Lung (tissue), 11 donors: ENCODE measurements at regions not wholly inside any gene's neighbourhood (a gene's known extent, or its start where the extent isn't known, plus 50 kb on each side); places are given as distances from the start of the nearest gene placed in this dataset.
"Not testable (repeated sequence)": the region's sequence is repeated elsewhere in the genome, so short reads cannot be mapped to it uniquely, and the experiment has no call there.

Source experiments
- ATAC-seq: fragments of 200-7000 bp; cut with Tn5 transposase; one replicate; pipeline ENCODE4 v1.9.1; 2020; ENCODE audit warnings: moderate number of reproducible peaks; ENCODE audit not compliant: insufficient read depth, low FRiP score
- DNase-seq, 3 donors: peaks; one replicate each; pipeline ENCODE4 v3.0.0-alpha.2; 2013 to 2017
- H3K27ac ChIP-seq, 2 donors: one replicate each; pipeline ENCODE4 v1.5.1; 2013; ENCODE audit warnings: mild to moderate bottlenecking in 2 of 2, moderate library complexity in 2 of 2, control low read depth in 1 of 2, inconsistent platforms in 1 of 2, low read depth in 1 of 2, low read length in 1 of 2
- H3K27me3 ChIP-seq, 3 donors: one replicate each; pipeline ENCODE4 v1.5.1; 2013; ENCODE audit warnings: low read length in 2 of 3; ENCODE audit not compliant: control insufficient read depth in 3 of 3, insufficient read depth in 3 of 3
- H3K36me3 ChIP-seq, 4 donors: one replicate each; pipeline ENCODE4 v1.5.1; 2013; ENCODE audit warnings: low read length in 4 of 4, mild to moderate bottlenecking in 1 of 4, moderate library complexity in 1 of 4; ENCODE audit not compliant: control insufficient read depth in 4 of 4, insufficient read depth in 4 of 4
- H3K4me1 ChIP-seq, 5 donors: one replicate each; pipeline ENCODE4 v1.5.1; 2013; ENCODE audit warnings: low read length in 5 of 5, mild to moderate bottlenecking in 2 of 5, moderate library complexity in 1 of 5; ENCODE audit not compliant: control insufficient read depth in 5 of 5, insufficient read depth in 5 of 5
- H3K4me3 ChIP-seq: one replicate; pipeline ENCODE4 v1.5.1; 2013; ENCODE audit warnings: mild to moderate bottlenecking, control low read depth, moderate library complexity
- H3K9ac ChIP-seq, 2 donors: one replicate each; pipeline ENCODE4 v1.5.1; 2013; ENCODE audit warnings: low read length in 2 of 2, control low read depth in 1 of 2; ENCODE audit not compliant: insufficient read depth in 1 of 2
- H3K9me3 ChIP-seq, 4 donors: one replicate each; pipeline ENCODE4 v1.5.1; 2013; ENCODE audit warnings: low read length in 3 of 4, mild to moderate bottlenecking in 1 of 4, moderate library complexity in 1 of 4; ENCODE audit not compliant: control insufficient read depth in 4 of 4, insufficient read depth in 3 of 4
- CTCF ChIP-seq: IDR thresholded peaks from 2 replicates; pipeline ENCODE4 v1.5.1; 2012; ENCODE audit warnings: mild to moderate bottlenecking; ENCODE audit errors: control extremely low read depth, extremely low read depth
- WGBS, 2 donors: extraction: QIAGEN DNeasy Blood & Tissue Kit; methylation state at CpG; one replicate each; pipeline ENCODE4 v1.1.7; 2013; 5-methylcytosine and 5-hydroxymethylcytosine counted together
- donor health status: control.
- donor health status: control.
- donor health status: Bipolar disorder and iron deficiency.
- donor health status: healthy.
- donor health status: DM: yes; HTN: yes; CAD: no.

- peak overlapping the region in 1 of 2 donors; percentile 21 for H3K27ac ChIP-seq
- peak in 2 of 3 donors; percentile 11 to 17 for DNase-seq
- no peak for TF ChIP-seq CTCF
- H3K27me3 ChIP-seq: no peaks in the 10 kb centered on the region
- no peaks in the 10 kb centered on the region for H3K36me3 ChIP-seq
- WGBS, 2 donors: 55 to 63% methylated on average over 7 of the region's 7 CpGs
- H3K4me3 ChIP-seq: no peak overlapping the region
- no peak overlapping the region for H3K9ac ChIP-seq
- peaks cover 0 to 8% (median 0%) of the 10 kb centered on the region in 5 donors for H3K4me1 ChIP-seq
- no peaks in the 10 kb centered on the region for H3K9me3 ChIP-seq
- ATAC-seq: no peak
Measured at GRCh38 chr2:182548031-182548950, 121.5 kb upstream of the PDE1A start.

- 90 to 91% methylated on average over 4 of the region's 4 CpGs for WGBS, 2 donors
- Histone ChIP-seq H3K9me3 (no peaks in the 10 kb centered on the region), H3K27ac (no peak overlapping the region), H3K36me3 (no peaks in the 10 kb centered on the region), H3K27me3 (no peaks in the 10 kb centered on the region), H3K4me3 (no peak overlapping the region), H3K9ac (no peak overlapping the region), H3K4me1 (peaks cover 0 to 8% (median 0%) of the 10 kb centered on the region in 5 donors)
- no peak for ATAC-seq
- no peak for TF ChIP-seq CTCF
- no peak for DNase-seq
Measured at GRCh38 chr2:182550234-182550633, 123.4 kb upstream of the PDE1A start.

- not testable (repeated sequence) for H3K4me3 ChIP-seq, DNase-seq, H3K27ac ChIP-seq, H3K27me3 ChIP-seq, H3K9me3 ChIP-seq, H3K36me3 ChIP-seq, ATAC-seq, H3K9ac ChIP-seq, H3K4me1 ChIP-seq
- 89 to 95% methylated on average over 5 of the region's 5 CpGs for WGBS, 2 donors
Measured at GRCh38 chr2:182552232-182552631, 125.4 kb upstream of the PDE1A start.

- H3K9ac ChIP-seq, DNase-seq, H3K4me1 ChIP-seq, H3K27me3 ChIP-seq, H3K27ac ChIP-seq, H3K36me3 ChIP-seq, ATAC-seq, H3K4me3 ChIP-seq, H3K9me3 ChIP-seq: not testable (repeated sequence)
- 97% methylated on average over 15 to 16 of the region's 16 CpGs for WGBS, 2 donors
Measured at GRCh38 chr2:182552785-182553184, 125.9 kb upstream of the PDE1A start.
